ENCODE measurements at regions not wholly inside any gene's neighbourhood (a gene's known extent, or its start where the extent isn't known, plus 50 kb on each side); places are given as distances from the start of the nearest gene placed in this dataset.

- ChIA-PET POLR2A (ENCODE audit: partially characterized antibody) (no interaction called here), CTCF (ENCODE audit: partially characterized antibody) (interaction anchor here (0.6 to 3.0 kb wide), 5 partner anchors 11 to 408 kb away, joined by 3 to 13 read pairs (median 3); no protein-coding TSS in a partner anchor)
- no peak overlapping the region for H2BK5ac ChIP-seq (ENCODE audit: low read depth, low read length)
- no peak overlapping the region for H2AK5ac ChIP-seq (ENCODE audit: low read depth, low read length)
- H3K27ac ChIP-seq (ENCODE audit: low read depth, low read length), result no peak overlapping the region
- TF ChIP-seq POLR2A (IDR thresholded peaks at IDR 0.05; ENCODE audit: control extremely low read depth in 1 of 2, low read depth in 2 of 2, low read length in 2 of 2) (no peak), NRF1 (IDR thresholded peaks at IDR 0.05; ENCODE audit: low read depth, low read length) (no peak), ATF3 (IDR thresholded peaks at IDR 0.05; ENCODE audit: insufficient read depth, low read depth, low read length) (no peak), TBP (IDR thresholded peaks at IDR 0.05; ENCODE audit: low read depth, low read length) (no peak), MAFK (IDR thresholded peaks at IDR 0.05; ENCODE audit: low read depth, low read length) (no peak), SIRT6 (IDR thresholded peaks at IDR 0.05; ENCODE audit: low read length) (no peak)
- H3K4ac ChIP-seq (replicated peaks; ENCODE audit: insufficient read length, low read depth, low read length), result no peak overlapping the region
- H3K18ac ChIP-seq (ENCODE audit: extremely low read depth, low read length), result no peak overlapping the region
- H3K4me1 ChIP-seq (replicated peaks in 1 of 4; ENCODE audit: control insufficient read depth in 3 of 4, insufficient read depth in 4 of 4, low read length in 3 of 4), result 0 out of 7 replicates have a peak, but pooled peaks cover 0 to 2% (median 0%) of the 10 kb centered on the region in 4 experiments
- no peak overlapping the region for H3K14ac ChIP-seq (ENCODE audit: insufficient read length)
- no peak overlapping the region for H4K8ac ChIP-seq (ENCODE audit: extremely low read depth, insufficient read depth, low read length)
- H4K5ac ChIP-seq (ENCODE audit: insufficient read length, low read depth, low read length), result no peak overlapping the region
- H3K23me2 ChIP-seq (ENCODE audit: low read depth, low read length), result no peaks in the 10 kb centered on the region
- H2BK15ac ChIP-seq (ENCODE audit: low read length), result no peak overlapping the region
- whole genome bisulfite sequencing, 2 experiments (ENCODE audit: extremely low coverage in 1 of 2, insufficient coverage in 1 of 2, insufficient read length in 1 of 2, insufficient replicate concordance in 2 of 2, low coverage in 1 of 2, low lambda C conversion rate in 2 of 2, missing lambda C conversion rate in 1 of 2), result 79% methylated on average over 1 of the region's 1 CpG; no CpG with 5 or more reads in 1 of the 2 experiments
- H2BK12ac ChIP-seq (ENCODE audit: low read depth, low read length), result no peak overlapping the region
- no peak overlapping the region for H3K9ac ChIP-seq (replicated peaks in 1 of 4; ENCODE audit: extremely low read depth in 1 of 4, low read depth in 3 of 4, low read length in 3 of 4)
- no peak for FAIRE-seq
- no peaks in the 10 kb centered on the region for H3K79me1 ChIP-seq (ENCODE audit: low read depth, low read length)
- no peak overlapping the region for H4K91ac ChIP-seq (replicated peaks; ENCODE audit: insufficient read length, low read length)
- no peak overlapping the region; a peak in 2 of 4 replicates for H3K4me2 ChIP-seq (ENCODE audit: insufficient read depth in 1 of 2, low read depth in 2 of 2, low read length in 2 of 2)
- H4K20me1 ChIP-seq (replicated peaks in 1 of 2; ENCODE audit: control insufficient read depth in 1 of 2, insufficient read depth in 2 of 2, low read length in 2 of 2), result peaks cover 0 to 2% of the 10 kb centered on the region in 2 experiments
- H3K4me3 ChIP-seq (ENCODE audit: extremely low read depth in 1 of 4, insufficient read depth in 2 of 4, low read depth in 3 of 4, low read length in 4 of 4), result no peak overlapping the region
- peaks cover 0 to 1% (median 0%) of the 10 kb centered on the region in 4 experiments; a peak in 1 of 7 replicates for H3K27me3 ChIP-seq (replicated peaks in 1 of 4; ENCODE audit: control insufficient read depth in 3 of 4, extremely low read depth in 1 of 4, insufficient read depth in 3 of 4, low read length in 3 of 4)
- H3K56ac ChIP-seq (replicated peaks; ENCODE audit: insufficient read length, low read depth, low read length), result no peak overlapping the region
- H3K36me3 ChIP-seq (ENCODE audit: control insufficient read depth in 2 of 4, insufficient read depth in 4 of 4, low read length in 3 of 4), result no peaks in the 10 kb centered on the region
- no peak for DNase-seq (ENCODE audit: low read depth in 1 of 2, low spot score in 2 of 2)
- no peaks in the 10 kb centered on the region for H3K79me2 ChIP-seq (ENCODE audit: control insufficient read depth in 1 of 2, insufficient read depth in 2 of 2, low read length in 2 of 2)
- no peak overlapping the region for H2BK20ac ChIP-seq (ENCODE audit: low read length)
- H3K9me3 ChIP-seq (ENCODE audit: insufficient read depth in 2 of 2, low read depth in 1 of 2, low read length in 1 of 2), result no peaks in the 10 kb centered on the region
- no peak overlapping the region for H3K23ac ChIP-seq (ENCODE audit: insufficient read length)
- no peak overlapping the region; the same call in 1 of the 2 replicates for H2AFZ ChIP-seq (ENCODE audit: low read length)
- H2BK120ac ChIP-seq (replicated peaks; ENCODE audit: low read depth, low read length), result no peak overlapping the region
These were observed 222.5 kb downstream of the RAB28 start for GRCh38 chr4:13261486-13262257.
